ENCODE measurements at regions not wholly inside any gene's neighbourhood (a gene's known extent, or its start where the extent isn't known, plus 50 kb on each side); places are given as distances from the start of the nearest gene placed in this dataset.

DNA sequence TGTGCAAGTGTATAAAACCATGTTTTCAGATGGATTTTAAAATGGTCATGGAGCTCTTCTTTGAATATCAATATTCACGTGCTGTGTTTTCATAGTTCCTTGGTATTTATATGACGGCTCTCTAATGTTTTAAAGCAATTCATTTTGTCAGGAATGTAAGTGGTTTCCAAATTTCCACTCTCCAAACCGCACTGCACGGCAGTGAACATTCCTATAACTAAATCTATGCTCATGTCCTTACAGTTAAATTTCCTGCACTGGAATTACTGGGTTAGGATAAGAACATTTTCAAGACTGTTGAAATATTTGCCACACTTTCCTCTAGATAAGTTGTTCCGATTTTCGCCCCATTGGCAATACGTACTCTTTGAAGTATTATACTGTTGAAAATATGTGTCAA, 398.9 kb downstream of the PMP22 start (continued):
- TF ChIP-seq, protein P1, sequence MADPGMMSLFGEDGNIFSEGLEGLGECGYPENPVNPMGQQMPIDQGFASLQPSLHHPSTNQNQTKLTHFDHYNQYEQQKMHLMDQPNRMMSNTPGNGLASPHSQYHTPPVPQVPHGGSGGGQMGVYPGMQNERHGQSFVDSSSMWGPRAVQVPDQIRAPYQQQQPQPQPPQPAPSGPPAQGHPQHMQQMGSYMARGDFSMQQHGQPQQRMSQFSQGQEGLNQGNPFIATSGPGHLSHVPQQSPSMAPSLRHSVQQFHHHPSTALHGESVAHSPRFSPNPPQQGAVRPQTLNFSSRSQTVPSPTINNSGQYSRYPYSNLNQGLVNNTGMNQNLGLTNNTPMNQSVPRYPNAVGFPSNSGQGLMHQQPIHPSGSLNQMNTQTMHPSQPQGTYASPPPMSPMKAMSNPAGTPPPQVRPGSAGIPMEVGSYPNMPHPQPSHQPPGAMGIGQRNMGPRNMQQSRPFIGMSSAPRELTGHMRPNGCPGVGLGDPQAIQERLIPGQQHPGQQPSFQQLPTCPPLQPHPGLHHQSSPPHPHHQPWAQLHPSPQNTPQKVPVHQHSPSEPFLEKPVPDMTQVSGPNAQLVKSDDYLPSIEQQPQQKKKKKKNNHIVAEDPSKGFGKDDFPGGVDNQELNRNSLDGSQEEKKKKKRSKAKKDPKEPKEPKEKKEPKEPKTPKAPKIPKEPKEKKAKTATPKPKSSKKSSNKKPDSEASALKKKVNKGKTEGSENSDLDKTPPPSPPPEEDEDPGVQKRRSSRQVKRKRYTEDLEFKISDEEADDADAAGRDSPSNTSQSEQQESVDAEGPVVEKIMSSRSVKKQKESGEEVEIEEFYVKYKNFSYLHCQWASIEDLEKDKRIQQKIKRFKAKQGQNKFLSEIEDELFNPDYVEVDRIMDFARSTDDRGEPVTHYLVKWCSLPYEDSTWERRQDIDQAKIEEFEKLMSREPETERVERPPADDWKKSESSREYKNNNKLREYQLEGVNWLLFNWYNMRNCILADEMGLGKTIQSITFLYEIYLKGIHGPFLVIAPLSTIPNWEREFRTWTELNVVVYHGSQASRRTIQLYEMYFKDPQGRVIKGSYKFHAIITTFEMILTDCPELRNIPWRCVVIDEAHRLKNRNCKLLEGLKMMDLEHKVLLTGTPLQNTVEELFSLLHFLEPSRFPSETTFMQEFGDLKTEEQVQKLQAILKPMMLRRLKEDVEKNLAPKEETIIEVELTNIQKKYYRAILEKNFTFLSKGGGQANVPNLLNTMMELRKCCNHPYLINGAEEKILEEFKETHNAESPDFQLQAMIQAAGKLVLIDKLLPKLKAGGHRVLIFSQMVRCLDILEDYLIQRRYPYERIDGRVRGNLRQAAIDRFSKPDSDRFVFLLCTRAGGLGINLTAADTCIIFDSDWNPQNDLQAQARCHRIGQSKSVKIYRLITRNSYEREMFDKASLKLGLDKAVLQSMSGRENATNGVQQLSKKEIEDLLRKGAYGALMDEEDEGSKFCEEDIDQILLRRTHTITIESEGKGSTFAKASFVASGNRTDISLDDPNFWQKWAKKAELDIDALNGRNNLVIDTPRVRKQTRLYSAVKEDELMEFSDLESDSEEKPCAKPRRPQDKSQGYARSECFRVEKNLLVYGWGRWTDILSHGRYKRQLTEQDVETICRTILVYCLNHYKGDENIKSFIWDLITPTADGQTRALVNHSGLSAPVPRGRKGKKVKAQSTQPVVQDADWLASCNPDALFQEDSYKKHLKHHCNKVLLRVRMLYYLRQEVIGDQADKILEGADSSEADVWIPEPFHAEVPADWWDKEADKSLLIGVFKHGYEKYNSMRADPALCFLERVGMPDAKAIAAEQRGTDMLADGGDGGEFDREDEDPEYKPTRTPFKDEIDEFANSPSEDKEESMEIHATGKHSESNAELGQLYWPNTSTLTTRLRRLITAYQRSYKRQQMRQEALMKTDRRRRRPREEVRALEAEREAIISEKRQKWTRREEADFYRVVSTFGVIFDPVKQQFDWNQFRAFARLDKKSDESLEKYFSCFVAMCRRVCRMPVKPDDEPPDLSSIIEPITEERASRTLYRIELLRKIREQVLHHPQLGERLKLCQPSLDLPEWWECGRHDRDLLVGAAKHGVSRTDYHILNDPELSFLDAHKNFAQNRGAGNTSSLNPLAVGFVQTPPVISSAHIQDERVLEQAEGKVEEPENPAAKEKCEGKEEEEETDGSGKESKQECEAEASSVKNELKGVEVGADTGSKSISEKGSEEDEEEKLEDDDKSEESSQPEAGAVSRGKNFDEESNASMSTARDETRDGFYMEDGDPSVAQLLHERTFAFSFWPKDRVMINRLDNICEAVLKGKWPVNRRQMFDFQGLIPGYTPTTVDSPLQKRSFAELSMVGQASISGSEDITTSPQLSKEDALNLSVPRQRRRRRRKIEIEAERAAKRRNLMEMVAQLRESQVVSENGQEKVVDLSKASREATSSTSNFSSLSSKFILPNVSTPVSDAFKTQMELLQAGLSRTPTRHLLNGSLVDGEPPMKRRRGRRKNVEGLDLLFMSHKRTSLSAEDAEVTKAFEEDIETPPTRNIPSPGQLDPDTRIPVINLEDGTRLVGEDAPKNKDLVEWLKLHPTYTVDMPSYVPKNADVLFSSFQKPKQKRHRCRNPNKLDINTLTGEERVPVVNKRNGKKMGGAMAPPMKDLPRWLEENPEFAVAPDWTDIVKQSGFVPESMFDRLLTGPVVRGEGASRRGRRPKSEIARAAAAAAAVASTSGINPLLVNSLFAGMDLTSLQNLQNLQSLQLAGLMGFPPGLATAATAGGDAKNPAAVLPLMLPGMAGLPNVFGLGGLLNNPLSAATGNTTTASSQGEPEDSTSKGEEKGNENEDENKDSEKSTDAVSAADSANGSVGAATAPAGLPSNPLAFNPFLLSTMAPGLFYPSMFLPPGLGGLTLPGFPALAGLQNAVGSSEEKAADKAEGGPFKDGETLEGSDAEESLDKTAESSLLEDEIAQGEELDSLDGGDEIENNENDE (IDR thresholded peaks at IDR 0.05; ENCODE audit: insufficient replicate concordance, low read length) = no peak
- TF ChIP-seq YY1 (IDR thresholded peaks at IDR 0.05; ENCODE audit: low read depth, low read length) (no peak), USF2 (IDR thresholded peaks at IDR 0.05; ENCODE audit: low read length) (no peak), CTBP2 (IDR thresholded peaks at IDR 0.05; ENCODE audit: borderline replicate concordance, insufficient read depth, insufficient read length, low read length) (no peak), TEAD4 (IDR thresholded peaks at IDR 0.05; ENCODE audit: low read depth, low read length) (no peak), CBX5 (IDR thresholded peaks at IDR 0.05; ENCODE audit: low read depth, low read length) (no peak), RBBP5 (IDR thresholded peaks at IDR 0.05; ENCODE audit: borderline replicate concordance, low read depth, low read length) (no peak)

Measured in H1 (cell line).